Urinary bladder (tissue), 3 donors: ENCODE measurements at regions not wholly inside any gene's neighbourhood (a gene's known extent, or its start where the extent isn't known, plus 50 kb on each side); places are given as distances from the start of the nearest gene placed in this dataset.

ENCODE experiments used
- DNase-seq: peaks from one replicate; pipeline ENCODE4 v3.0.0-alpha.2; 2015; ENCODE audit errors: extremely low spot score
- H3K27ac ChIP-seq: one replicate; pipeline ENCODE4 v1.5.1; 2013; ENCODE audit warnings: low read depth, mild to moderate bottlenecking, moderate library complexity
- H3K36me3 ChIP-seq: one replicate; pipeline ENCODE4 v1.6.1; 2013; ENCODE audit warnings: mild to moderate bottlenecking, moderate library complexity; ENCODE audit not compliant: insufficient read depth
- H3K4me1 ChIP-seq: one replicate; pipeline ENCODE4 v1.6.1; 2013; ENCODE audit warnings: mild to moderate bottlenecking, moderate library complexity; ENCODE audit not compliant: insufficient read depth
- H3K4me3 ChIP-seq: one replicate; pipeline ENCODE4 v1.5.1; 2013; ENCODE audit warnings: low read depth, low read length
- WGBS: extraction: QIAGEN DNeasy Blood & Tissue Kit; methylation state at CpG from one replicate; pipeline ENCODE4 v1.1.7; 2013; 5-methylcytosine and 5-hydroxymethylcytosine counted together
- donor health status: healthy with polysubstance abuse.
- donor health status: healthy.

DNA sequence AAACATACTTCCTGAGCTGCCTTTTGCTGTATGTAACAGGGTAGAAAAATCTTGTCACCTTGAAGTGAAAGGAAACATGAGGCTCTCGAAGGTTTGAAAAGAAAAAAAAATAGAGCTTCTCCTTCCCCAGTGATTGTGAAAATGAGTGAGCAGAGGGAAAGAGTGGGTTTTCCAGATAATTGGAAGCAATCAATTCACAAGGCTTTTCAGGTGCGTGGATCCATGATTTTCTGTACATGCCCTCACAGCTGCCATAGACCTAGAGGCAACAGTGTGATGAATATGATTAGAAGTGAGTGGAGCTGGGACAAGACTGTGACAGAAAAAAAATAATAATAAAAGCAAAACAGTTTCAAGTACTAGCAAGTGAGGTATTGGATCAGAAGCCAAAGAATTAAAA lies 1422.5 kb upstream of the CDH6 start:
- WGBS: 65% methylated on average over 2 of the region's 2 CpGs
- Histone ChIP-seq H3K27ac (no peak overlapping the region), H3K4me3 (no peak overlapping the region), H3K4me1 (no peaks in the 10 kb centered on the region), H3K36me3 (no peaks in the 10 kb centered on the region)
- no peak for DNase-seq

DNA sequence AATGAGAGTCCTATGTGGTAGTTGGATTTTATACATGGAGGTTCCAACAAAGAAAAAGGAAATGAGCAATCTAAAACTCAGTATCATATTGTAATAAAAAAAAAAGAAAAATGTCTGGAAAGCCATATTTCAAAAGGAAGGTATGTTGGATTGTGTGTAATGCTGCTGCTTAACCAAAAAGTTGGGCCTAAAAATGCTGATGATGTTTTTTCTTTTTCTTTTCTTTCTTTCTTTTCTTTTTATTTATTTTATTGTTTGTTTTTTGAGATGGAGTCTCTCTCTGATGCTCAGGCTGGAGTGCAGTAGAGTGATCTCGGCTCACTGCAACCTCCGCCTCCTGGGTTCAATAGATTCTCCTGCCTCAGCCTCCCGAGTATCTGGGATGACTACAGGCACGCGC lies 1424.0 kb upstream of the CDH6 start:
- Histone ChIP-seq H3K4me3 (no peak overlapping the region), H3K36me3 (no peaks in the 10 kb centered on the region), H3K27ac (no peak overlapping the region), H3K4me1 (no peaks in the 10 kb centered on the region)
- 95% methylated on average over 5 of the region's 5 CpGs for WGBS
- no peak for DNase-seq

DNA sequence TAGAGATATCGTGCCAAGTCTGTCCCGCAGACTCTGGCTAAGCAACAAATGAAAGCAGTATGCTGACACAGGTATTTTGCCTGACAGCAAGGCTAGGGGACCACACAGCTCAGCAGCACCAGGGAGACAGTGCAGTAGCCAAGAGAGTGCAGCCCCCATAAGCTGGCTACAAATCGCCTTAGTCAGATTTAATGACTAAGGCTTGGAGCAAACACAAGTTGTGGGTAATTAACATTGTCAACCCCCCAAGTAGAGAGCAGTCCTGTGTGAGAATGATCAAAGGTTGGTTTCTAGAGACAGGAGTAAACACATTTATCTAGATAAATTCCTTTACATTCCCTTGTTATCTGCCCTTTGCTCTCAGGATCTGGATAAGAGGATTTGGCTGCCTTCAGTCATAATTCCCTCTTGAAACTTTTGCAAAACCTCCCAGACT lies 1434.5 kb upstream of the CDH6 start:
- H3K27ac ChIP-seq: no peak overlapping the region
- no peaks in the 10 kb centered on the region for H3K4me1 ChIP-seq
- H3K36me3 ChIP-seq: no peaks in the 10 kb centered on the region
- no peak overlapping the region for H3K4me3 ChIP-seq
- 17% methylated on average over 3 of the region's 3 CpGs for WGBS
- DNase-seq: no peak

DNA sequence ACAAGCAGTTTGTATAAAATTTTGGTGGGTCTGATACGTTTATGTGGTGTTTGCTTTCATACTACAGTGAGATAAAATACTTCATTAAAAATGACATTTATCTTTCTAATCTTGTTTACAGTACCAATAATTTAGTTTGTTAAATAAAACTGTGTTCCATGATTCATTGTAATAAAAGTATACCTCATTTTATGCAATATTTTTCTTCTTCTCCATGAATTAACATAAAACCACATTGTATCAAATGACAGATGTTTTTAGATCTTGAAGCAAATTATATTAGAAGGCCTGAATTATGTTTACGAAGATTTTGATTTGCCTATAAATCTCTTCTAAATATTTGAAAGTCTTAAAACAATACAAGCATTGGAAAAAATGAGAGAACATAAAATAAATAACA lies 1443.0 kb upstream of the CDH6 start:
- Histone ChIP-seq H3K4me1 (no peaks in the 10 kb centered on the region), H3K27ac (no peak overlapping the region), H3K4me3 (no peak overlapping the region), H3K36me3 (no peaks in the 10 kb centered on the region)
- 34% methylated on average over 2 of the region's 2 CpGs for WGBS
- DNase-seq: no peak

DNA sequence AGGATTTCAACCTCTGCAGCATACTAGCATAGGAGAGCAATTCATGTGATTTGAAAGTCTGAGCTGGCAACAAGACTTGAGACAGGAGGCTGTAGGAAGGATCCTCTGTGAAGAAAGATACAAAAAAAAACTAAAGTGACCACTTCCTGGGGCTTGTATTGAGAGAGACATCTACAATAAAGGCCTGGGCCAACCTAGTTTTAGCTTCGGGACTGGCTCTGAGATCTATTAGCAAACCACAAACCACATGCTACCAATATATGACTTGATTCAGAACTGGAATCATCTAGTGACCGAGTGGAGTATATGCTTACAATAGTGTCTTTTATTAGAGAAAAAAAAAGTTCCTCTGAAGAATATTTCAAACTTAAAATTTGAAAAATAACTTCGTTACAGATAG lies 1448.9 kb upstream of the CDH6 start:
- no peaks in the 10 kb centered on the region for H3K36me3 ChIP-seq
- no peak for DNase-seq
- H3K4me3 ChIP-seq: no peak overlapping the region
- H3K27ac ChIP-seq: no peak overlapping the region
- WGBS: 70% methylated on average over 3 of the region's 3 CpGs
- no peaks in the 10 kb centered on the region for H3K4me1 ChIP-seq

DNA sequence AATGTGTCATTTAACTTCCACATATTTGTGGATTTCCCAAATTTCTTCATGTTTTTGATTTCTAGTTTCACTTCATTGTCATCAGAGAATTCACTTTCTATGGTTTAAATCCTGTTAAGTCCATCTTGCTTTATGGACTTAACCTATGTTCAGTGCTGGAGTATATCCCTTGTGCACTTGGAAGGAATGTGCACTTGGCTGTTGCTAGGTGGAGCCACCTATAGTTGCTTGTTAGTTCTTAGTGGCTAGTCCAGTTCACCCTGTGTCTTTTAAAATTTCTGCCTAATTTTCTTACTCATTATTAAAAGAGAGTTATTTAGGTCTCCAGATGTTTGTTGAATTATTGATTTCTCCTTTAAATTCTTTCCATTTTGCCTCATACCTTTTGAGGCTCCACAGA lies 1472.5 kb upstream of the CDH6 start:
- no peaks in the 10 kb centered on the region for H3K4me1 ChIP-seq
- H3K36me3 ChIP-seq: no peaks in the 10 kb centered on the region
- no peak overlapping the region for H3K27ac ChIP-seq
- no peak for DNase-seq
- no peak overlapping the region for H3K4me3 ChIP-seq

DNA sequence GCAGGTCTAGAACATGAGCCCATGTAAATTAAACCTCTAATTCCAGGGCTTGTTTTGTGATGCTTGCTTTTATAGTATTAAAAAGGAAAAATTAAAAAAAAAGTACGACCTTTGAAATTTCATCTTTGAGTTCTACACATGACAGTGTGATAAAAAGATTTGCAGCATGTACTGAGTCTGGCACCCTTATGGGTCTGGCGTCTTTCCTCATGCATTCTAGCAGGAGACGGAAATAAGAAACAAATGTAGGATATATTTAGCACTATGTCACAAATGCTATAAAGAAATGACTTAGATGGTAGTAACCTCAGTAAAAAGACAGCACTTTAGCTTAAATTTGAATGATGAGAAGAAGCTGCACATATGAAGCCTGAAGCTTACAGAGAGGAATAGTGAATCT lies 1474.3 kb upstream of the CDH6 start:
- H3K36me3 ChIP-seq: no peaks in the 10 kb centered on the region
- no peaks in the 10 kb centered on the region for H3K4me1 ChIP-seq
- no peak overlapping the region for H3K27ac ChIP-seq
- 44% methylated on average over 3 of the region's 3 CpGs for WGBS
- no peak for DNase-seq
- H3K4me3 ChIP-seq: no peak overlapping the region

DNA sequence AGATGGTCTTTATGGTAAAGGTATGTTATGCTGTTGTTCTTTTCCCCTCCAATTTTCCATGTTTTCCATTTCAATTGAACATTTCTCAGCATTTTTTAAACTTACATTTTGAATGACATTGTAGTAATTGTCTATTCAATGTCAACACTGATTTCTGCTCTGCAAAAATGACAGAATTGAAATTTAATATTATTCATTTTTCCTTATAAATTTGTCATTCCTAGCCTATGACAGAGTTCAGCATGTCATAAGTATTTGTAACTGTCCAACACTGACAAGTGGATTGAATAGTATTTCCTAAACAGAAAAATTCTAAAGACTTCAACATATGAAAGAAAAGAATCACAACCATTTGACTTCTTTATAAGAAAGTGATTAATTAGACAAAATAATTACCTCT lies 1478.3 kb upstream of the CDH6 start:
- Histone ChIP-seq H3K4me3 (no peak overlapping the region), H3K4me1 (no peaks in the 10 kb centered on the region), H3K36me3 (no peaks in the 10 kb centered on the region), H3K27ac (no peak overlapping the region)
- DNase-seq: no peak

DNA sequence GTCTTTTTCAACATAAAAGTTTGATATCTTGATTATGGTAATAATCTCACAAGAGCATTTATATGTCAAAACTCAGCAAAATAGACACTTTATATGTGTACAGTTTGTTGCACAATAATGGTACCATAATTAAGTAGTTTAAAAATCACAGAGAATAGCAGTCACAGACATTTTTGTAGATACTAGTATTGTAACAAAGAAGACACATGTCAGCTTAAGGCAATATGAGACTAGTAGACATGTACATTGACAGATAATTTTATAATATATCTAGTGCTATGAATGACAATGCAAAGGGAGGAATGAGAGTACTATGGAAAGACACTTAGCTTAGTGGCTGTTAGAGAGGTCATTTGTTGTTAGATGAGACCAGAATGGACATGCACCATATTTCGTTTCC lies 1490.6 kb upstream of the CDH6 start:
- no peak overlapping the region for H3K4me3 ChIP-seq
- WGBS: 73% methylated on average over 1 of the region's 1 CpG

DNA sequence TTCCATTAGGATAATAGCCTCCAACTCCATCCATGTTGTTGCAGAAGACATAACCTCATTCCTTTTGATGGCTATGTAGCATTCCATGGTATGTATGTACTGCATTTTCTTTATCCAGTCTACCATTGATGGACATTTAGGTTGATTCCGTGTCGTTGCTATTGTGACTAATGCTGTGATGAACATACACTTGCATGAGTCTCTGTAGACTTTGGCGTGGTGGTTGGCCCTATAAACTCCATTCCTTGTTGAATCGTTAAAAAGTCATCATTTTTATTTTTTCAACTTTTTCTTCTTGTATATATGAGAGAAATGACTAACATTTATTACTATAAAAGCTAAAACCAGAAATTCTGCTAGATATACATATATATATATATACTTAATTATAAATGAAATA lies 1491.9 kb upstream of the CDH6 start:
- H3K27ac ChIP-seq: no peak overlapping the region
- no peak for DNase-seq
- 90% methylated on average over 4 of the region's 4 CpGs for WGBS

More for the DNA sequence above, 1490.6 kb upstream of the CDH6 start:
- H3K27ac ChIP-seq: no peak overlapping the region
- H3K4me1 ChIP-seq: no peaks in the 10 kb centered on the region
- no peaks in the 10 kb centered on the region for H3K36me3 ChIP-seq
- no peak for DNase-seq

DNA sequence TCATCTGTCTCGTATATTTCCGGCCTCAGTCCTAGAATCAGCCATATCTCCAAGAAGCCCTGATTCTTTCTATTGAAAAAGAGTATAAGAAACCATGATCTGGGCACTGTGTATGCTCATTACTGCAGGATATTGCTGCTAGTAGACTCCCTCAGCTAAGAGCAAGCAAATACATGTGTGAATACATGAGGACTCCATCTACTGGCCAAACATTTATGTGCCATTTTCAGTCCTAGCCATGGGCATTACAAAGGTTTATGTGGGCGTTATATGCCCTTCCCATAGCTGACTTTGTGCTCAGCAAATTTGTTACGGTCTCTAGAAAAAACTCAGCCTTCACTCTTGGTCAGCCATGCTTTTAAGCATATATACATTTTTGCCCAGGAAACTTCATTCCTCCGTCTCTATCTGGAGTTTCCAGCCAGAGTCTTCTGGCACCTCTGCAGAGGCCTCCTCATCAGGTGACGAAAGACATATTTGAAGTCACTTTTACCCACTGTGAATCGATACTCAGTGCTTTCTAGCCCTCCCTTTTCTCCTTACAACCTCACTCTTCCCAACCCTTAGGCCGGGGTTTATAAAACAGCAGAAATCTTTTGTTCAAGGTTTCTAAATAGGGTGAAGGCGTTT lies 1495.6 kb upstream of the CDH6 start:
- Histone ChIP-seq H3K36me3 (no peaks in the 10 kb centered on the region), H3K4me1 (no peaks in the 10 kb centered on the region), H3K27ac (no peak overlapping the region), H3K4me3 (no peak overlapping the region)
- 65% methylated on average over 9 of the region's 9 CpGs for WGBS
- no peak for DNase-seq

More for the DNA sequence above, 1491.9 kb upstream of the CDH6 start:
- Histone ChIP-seq H3K4me1 (no peaks in the 10 kb centered on the region), H3K4me3 (no peak overlapping the region), H3K36me3 (no peaks in the 10 kb centered on the region)

DNA sequence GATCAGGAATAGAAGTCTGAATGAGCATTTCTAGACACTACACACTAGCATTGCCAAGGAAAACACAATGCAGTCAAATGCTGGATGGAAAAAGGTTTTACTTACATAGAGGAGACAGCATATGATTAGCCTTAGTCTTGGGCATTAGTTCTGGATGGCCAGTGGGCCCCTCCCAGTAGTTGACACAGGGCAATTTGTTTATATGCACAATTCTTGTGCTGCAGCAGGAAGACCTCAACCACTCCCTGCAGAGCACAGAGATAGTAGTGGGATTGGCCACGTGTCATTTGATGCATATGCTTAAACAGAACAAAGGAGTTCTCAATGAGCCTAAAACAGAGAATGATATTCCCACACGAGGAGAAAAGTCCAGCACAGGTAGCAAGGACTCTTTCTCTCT lies 1496.2 kb upstream of the CDH6 start:
- no peak for DNase-seq
- Histone ChIP-seq H3K27ac (no peak overlapping the region), H3K36me3 (no peaks in the 10 kb centered on the region), H3K4me3 (no peak overlapping the region), H3K4me1 (no peaks in the 10 kb centered on the region)
- whole genome bisulfite sequencing: 65% methylated on average over 2 of the region's 2 CpGs

DNA sequence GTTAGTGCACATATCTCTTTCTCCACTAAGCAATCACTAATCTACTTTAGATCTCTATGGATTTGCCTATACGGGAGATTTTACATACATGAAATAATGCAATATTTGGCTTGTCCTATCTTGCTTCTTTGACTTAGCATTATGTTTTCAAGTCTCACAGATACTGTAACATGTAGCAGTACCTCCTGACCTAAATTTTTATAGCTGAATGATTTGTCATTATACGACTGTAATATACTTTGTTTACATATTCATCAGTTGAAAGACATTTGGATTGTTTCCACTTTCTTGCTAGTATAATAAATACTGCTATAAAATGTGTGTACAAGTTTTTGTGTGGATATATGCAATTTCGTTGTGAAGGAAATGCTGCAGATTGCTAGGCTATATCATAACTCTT lies 1520.8 kb upstream of the CDH6 start:
- WGBS: 15% methylated on average over 3 of the region's 3 CpGs

DNA sequence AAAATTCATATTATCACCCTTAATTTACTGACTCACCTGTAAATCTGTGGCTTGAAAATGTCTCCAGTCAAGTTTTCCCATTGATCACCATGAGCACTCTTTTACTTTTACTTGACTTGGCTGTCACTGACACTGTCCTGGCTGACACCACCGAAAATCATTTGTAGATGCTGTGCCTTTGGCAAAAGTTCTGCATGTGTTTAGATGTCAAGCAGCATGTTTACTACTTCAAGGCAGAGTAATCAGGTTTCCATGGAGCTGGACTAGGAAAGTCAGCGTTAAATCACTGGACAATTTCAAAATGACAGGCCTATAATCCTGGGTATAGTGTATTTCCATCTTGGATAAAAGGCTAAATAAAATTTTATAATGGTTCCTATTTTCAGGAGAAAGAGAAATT lies 1530.6 kb upstream of the CDH6 start:
- no peak for DNase-seq
- no peak overlapping the region for H3K4me3 ChIP-seq
- no peak overlapping the region for H3K27ac ChIP-seq
- H3K36me3 ChIP-seq: no peaks in the 10 kb centered on the region
- WGBS: 25% methylated on average over 2 of the region's 2 CpGs
- H3K4me1 ChIP-seq: no peaks in the 10 kb centered on the region

More for the DNA sequence above, 1520.8 kb upstream of the CDH6 start:
- H3K4me3 ChIP-seq: no peak overlapping the region
- no peak overlapping the region for H3K27ac ChIP-seq
- H3K4me1 ChIP-seq: no peaks in the 10 kb centered on the region
- no peak for DNase-seq
- H3K36me3 ChIP-seq: no peaks in the 10 kb centered on the region

DNA sequence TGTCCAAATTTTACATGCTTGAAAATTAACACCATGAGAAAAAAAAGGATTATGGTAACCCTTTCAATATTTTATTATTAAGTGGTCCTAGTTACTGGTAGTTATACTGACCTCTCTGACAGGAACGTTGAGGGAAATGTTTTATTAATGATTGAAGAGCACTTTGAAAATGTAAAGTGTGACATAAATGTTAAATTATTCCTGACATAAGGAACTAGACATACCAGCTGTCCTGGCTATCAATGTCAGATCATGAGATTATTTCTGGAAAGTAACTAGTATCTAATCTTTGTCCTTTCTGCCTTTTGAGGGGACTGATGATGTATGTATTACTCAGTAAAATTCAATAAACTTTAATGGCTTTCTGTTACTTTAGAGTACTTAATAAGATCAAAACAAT lies 1538.5 kb upstream of the CDH6 start:
- DNase-seq: no peak
- Histone ChIP-seq H3K4me1 (no peaks in the 10 kb centered on the region), H3K36me3 (no peaks in the 10 kb centered on the region), H3K4me3 (no peak overlapping the region), H3K27ac (no peak overlapping the region)
- WGBS: 21% methylated on average over 1 of the region's 1 CpG
